Loucy (cell line): ENCODE measurements at regions not wholly inside any gene's neighbourhood (a gene's known extent, or its start where the extent isn't known, plus 50 kb on each side); places are given as distances from the start of the nearest gene placed in this dataset.

ENCODE experiments used
- CTCF ChIP-seq: fragments of 200-600 bp; sonication (generic); conservative IDR thresholded peaks from 2 replicates; pipeline ENCODE4 v1.5.1; 2014; ENCODE audit warnings: mild to moderate bottlenecking, antibody characterized with exemption, low read length
- EZH2phosphoT487 ChIP-seq: fragments of 200-600 bp; IDR thresholded peaks from 2 replicates; pipeline ENCODE4 v1.6.1; 2018; ENCODE audit warnings: antibody characterized with exemption, mild to moderate bottlenecking, moderate library complexity, borderline replicate concordance

DNA sequence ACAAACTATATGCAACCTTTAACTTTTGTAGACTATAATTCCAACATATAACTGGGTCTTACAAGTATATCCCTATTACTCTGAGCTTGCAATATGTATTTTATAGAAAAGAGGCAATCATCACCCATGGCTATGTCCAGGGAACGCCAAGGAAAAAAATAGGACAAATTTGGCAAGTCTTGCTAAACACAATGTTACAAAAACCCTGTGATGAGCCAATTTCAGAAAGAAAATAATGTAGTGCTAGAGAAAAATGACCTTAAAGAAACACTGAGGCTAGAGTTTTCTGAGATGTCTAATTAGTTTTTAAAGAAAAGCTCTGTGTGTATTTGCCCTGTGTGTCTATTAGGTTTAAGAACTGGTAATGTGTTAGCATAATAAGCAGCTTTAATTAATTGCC is 68.0 kb upstream of the FREM2 start:
- TF ChIP-seq CTCF (no peak), EZH2phosphoT487 (no peak)
